Upper lobe of right lung (tissue), 1 donor: ENCODE measurements at regions not wholly inside any gene's neighbourhood (a gene's known extent, or its start where the extent isn't known, plus 50 kb on each side); places are given as distances from the start of the nearest gene placed in this dataset.

ENCODE experiments used
- ATAC-seq: fragments of 200-7000 bp; cut with Tn5 transposase; one replicate; pipeline ENCODE4 v1.9.1; 2020; ENCODE audit warnings: mild to moderate bottlenecking, moderate library complexity
- DNase-seq: peaks from one replicate; pipeline ENCODE4 v3.0.0-alpha.2; 2020
- H3K27ac ChIP-seq: fragments of 200-600 bp; one replicate; pipeline ENCODE4 v1.8.0; 2022
- H3K27me3 ChIP-seq: fragments of 200-600 bp; one replicate; pipeline ENCODE4 v1.8.0; 2022; ENCODE audit warnings: mild to moderate bottlenecking
- H3K36me3 ChIP-seq: fragments of 200-600 bp; one replicate; pipeline ENCODE4 v1.8.0; 2022
- H3K4me1 ChIP-seq: fragments of 200-600 bp; one replicate; pipeline ENCODE4 v1.8.0; 2022
- H3K4me3 ChIP-seq: fragments of 200-600 bp; one replicate; pipeline ENCODE4 v1.8.0; 2022; ENCODE audit warnings: mild to moderate bottlenecking
- H3K9me3 ChIP-seq: fragments of 200-600 bp; one replicate; pipeline ENCODE4 v1.8.0; 2022
- intact Hi-C: fragments of 100-400 bp; cut with DNase I; formaldehyde crosslinking; loops from one replicate; pipeline ENCODE4 v1.11.0; 2022
- TF ChIP-seq, protein P1 (sequence below): fragments of 200-600 bp; IDR thresholded peaks from one replicate; pipeline ENCODE4 v1.8.0; 2022; ENCODE audit warnings: antibody characterized with exemption
- donor health status: DM: no; HTN: yes; CAD: no; lungs with severe emphysema.

DNA sequence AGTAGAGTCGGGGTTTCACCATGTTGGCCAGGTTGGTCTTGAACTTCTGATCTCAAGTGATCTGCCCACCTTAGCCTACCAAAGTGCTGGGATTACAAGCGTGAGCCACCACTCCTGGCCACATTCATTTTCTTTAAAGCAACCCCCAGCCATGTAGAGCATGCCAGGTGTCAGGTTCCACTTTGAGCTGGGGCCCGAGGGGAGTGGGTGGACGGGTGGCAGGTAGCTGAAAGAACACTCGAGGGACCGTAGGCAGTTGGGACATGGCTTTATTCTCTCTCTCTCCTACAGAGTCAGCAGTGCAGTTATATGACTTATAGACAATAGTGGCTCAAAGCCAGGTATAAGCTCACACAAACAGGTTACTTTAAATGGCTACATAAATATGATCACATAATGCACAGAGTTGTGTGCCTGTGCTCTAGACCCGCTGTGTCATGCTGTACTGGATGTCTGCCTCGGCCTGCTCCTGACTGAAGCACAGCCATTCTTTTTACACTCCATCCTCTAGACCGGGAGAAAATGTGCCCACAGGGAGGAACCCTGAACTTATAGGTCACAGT is 60.5 kb upstream of the FAM120A start:
- intact Hi-C loops: no loop called here
- TF ChIP-seq, protein P1, sequence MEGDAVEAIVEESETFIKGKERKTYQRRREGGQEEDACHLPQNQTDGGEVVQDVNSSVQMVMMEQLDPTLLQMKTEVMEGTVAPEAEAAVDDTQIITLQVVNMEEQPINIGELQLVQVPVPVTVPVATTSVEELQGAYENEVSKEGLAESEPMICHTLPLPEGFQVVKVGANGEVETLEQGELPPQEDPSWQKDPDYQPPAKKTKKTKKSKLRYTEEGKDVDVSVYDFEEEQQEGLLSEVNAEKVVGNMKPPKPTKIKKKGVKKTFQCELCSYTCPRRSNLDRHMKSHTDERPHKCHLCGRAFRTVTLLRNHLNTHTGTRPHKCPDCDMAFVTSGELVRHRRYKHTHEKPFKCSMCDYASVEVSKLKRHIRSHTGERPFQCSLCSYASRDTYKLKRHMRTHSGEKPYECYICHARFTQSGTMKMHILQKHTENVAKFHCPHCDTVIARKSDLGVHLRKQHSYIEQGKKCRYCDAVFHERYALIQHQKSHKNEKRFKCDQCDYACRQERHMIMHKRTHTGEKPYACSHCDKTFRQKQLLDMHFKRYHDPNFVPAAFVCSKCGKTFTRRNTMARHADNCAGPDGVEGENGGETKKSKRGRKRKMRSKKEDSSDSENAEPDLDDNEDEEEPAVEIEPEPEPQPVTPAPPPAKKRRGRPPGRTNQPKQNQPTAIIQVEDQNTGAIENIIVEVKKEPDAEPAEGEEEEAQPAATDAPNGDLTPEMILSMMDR: no peak
- no peaks in the 10 kb centered on the region for H3K9me3 ChIP-seq
- DNase-seq: no peak
- no peaks in the 10 kb centered on the region for H3K27me3 ChIP-seq
- H3K36me3 ChIP-seq: no peaks in the 10 kb centered on the region
- ATAC-seq: no peak
- no peaks in the 10 kb centered on the region for H3K4me1 ChIP-seq
- no peak overlapping the region for H3K4me3 ChIP-seq
- H3K27ac ChIP-seq: no peak overlapping the region

DNA sequence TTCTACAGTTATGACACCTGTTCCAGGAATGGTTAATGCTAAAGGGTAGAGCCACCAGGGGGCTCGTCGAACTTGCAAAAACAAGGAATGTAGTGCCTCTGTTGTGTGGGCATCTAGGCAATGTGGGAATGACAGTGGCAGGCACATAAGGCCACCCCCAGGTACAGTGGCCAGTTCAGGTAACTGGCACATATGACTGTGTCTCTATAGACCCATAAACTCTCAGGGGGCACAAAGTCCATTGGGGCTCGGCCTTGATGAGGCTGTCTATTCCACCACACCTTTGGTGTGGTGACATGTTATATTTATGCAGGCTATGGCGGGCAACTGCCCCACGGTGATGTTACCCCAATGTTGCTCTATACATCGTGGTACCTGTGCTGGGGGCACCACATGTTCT is 59.6 kb upstream of the FAM120A start:
- Histone ChIP-seq H3K4me3 (no peak overlapping the region), H3K4me1 (no peaks in the 10 kb centered on the region), H3K9me3 (no peaks in the 10 kb centered on the region), H3K36me3 (no peaks in the 10 kb centered on the region), H3K27ac (no peak overlapping the region), H3K27me3 (no peaks in the 10 kb centered on the region)
- ATAC-seq: no peak
- TF ChIP-seq, protein P1: no peak
- no peak for DNase-seq
- intact Hi-C loops: no loop called here

DNA sequence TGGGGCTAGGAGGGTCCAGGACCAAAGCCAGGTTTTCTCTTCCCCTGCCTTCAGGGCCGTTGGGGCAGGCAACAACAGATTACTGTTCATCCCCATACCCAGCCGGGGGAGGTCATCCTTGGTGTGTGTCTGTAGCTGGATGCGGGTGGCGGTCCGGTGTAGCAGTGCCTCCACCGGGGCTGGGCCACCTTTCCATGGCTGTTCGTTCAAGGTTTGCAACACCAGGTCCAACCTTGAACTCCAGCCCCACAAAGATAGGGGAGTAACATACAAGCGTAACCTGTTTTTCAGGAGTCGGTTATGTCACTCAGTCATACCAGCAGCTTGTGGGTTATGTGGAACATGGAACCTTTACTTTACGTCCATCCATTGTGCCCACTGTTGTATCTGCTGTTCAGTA is 58.5 kb upstream of the FAM120A start:
- Histone ChIP-seq H3K36me3 (no peaks in the 10 kb centered on the region), H3K4me3 (no peak overlapping the region), H3K4me1 (peaks cover 3% of the 10 kb centered on the region), H3K9me3 (no peaks in the 10 kb centered on the region), H3K27ac (no peak overlapping the region), H3K27me3 (no peaks in the 10 kb centered on the region)
- ATAC-seq (no peak), DNase-seq (no peak)
- TF ChIP-seq, protein P1: no peak
- intact Hi-C loops: no loop called here
